ENCODE measurements at regions not wholly inside any gene's neighbourhood (a gene's known extent, or its start where the extent isn't known, plus 50 kb on each side); places are given as distances from the start of the nearest gene placed in this dataset.

- TF ChIP-seq CTCF (conservative IDR thresholded peaks at IDR 0.05; ENCODE audit: low read depth, low read length) (no peak), EZH2 (IDR thresholded peaks at IDR 0.05; ENCODE audit: borderline replicate concordance, low read depth, low read length, poor library complexity, severe bottlenecking) (no peak)
Measured at GRCh38 chr20:24304291-24304690, 165.1 kb upstream of the SYNDIG1 start.

Data from A673 (cell line).